WERI-Rb-1 (cell line): ENCODE measurements at regions not wholly inside any gene's neighbourhood (a gene's known extent, or its start where the extent isn't known, plus 50 kb on each side); places are given as distances from the start of the nearest gene placed in this dataset.

Experiments used
- DNase-seq: peaks from one replicate; pipeline ENCODE4 v3.0.0-alpha.2; 2020
- H3K27ac ChIP-seq: fragments of 250-450 bp; sonication (Bioruptor Pico); 2 replicates; pipeline ENCODE4 v1.5.1; 2020; ENCODE audit warnings: mild to moderate bottlenecking, moderate library complexity
- H3K27me3 ChIP-seq: fragments of 250-450 bp; sonication (Bioruptor Pico); 2 replicates; pipeline ENCODE4 v1.5.1; 2021; ENCODE audit warnings: mild to moderate bottlenecking, low read depth, moderate library complexity; ENCODE audit not compliant: insufficient read depth, severe bottlenecking
- H3K36me3 ChIP-seq: fragments of 250-450 bp; sonication (Bioruptor Pico); 2 replicates; pipeline ENCODE4 v1.5.1; 2020; ENCODE audit warnings: mild to moderate bottlenecking, moderate library complexity
- H3K4me3 ChIP-seq: 2 replicates; pipeline ENCODE4 v1.5.1; 2011; ENCODE audit warnings: low read depth, mild to moderate bottlenecking, control low read depth, low read length
- H3K9me3 ChIP-seq: fragments of 250-450 bp; sonication (Bioruptor Pico); 2 replicates; pipeline ENCODE4 v1.5.1; 2021; ENCODE audit warnings: mild to moderate bottlenecking, moderate library complexity; ENCODE audit not compliant: severe bottlenecking
- TF ChIP-seq, protein P1 (sequence below): IDR thresholded peaks from 2 replicates; pipeline ENCODE4 v1.5.1; 2011; ENCODE audit warnings: low read depth, mild to moderate bottlenecking, control low read depth, inconsistent platforms, low read length

DNA sequence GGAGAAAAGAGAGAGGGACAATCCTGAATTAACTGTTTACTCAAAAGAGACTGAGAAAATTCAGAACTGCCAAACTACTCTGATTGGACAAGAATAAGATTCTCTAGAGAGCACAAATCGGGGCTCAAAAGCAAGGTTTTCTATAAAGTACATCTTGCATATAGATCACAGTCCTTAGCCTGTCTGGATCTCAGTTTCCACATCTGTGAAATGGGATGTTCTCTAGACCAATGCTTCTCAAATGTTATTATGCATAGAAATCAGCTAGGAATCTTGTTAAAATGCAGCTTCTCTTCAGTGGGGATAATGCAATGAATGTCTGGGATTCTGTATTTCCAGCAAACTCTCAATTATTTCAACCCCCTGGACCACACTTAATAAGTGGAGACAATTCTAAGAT, 231.6 kb downstream of the ESM1 start:
- H3K27ac ChIP-seq = no peak overlapping the region
- no peaks in the 10 kb centered on the region for H3K36me3 ChIP-seq
- no peak for DNase-seq
- no peaks in the 10 kb centered on the region for H3K27me3 ChIP-seq
- H3K4me3 ChIP-seq = no peak overlapping the region
- TF ChIP-seq, protein P1, sequence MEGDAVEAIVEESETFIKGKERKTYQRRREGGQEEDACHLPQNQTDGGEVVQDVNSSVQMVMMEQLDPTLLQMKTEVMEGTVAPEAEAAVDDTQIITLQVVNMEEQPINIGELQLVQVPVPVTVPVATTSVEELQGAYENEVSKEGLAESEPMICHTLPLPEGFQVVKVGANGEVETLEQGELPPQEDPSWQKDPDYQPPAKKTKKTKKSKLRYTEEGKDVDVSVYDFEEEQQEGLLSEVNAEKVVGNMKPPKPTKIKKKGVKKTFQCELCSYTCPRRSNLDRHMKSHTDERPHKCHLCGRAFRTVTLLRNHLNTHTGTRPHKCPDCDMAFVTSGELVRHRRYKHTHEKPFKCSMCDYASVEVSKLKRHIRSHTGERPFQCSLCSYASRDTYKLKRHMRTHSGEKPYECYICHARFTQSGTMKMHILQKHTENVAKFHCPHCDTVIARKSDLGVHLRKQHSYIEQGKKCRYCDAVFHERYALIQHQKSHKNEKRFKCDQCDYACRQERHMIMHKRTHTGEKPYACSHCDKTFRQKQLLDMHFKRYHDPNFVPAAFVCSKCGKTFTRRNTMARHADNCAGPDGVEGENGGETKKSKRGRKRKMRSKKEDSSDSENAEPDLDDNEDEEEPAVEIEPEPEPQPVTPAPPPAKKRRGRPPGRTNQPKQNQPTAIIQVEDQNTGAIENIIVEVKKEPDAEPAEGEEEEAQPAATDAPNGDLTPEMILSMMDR = no peak
- H3K9me3 ChIP-seq = no peaks in the 10 kb centered on the region

DNA sequence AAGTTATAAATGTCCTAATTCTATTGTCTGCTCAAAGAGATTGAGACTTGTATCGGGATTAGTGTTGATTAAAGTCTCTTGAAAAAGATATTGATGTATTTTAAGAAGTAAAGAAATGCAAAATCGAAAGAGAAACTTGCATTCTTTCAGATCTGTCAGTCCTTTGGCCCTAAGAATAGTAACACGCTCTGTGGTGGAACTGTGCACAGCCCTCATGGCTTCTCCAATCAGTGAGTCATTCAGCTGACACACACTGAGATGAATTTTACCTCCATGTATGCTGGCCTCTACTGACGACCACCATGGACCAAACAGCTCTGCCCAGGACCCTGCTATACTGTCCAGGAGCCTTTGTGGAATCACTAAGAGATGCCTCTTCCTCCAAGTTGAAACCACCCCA, 232.4 kb downstream of the ESM1 start:
- no peaks in the 10 kb centered on the region for H3K36me3 ChIP-seq
- no peak for DNase-seq
- TF ChIP-seq, protein P1 = no peak

DNA sequence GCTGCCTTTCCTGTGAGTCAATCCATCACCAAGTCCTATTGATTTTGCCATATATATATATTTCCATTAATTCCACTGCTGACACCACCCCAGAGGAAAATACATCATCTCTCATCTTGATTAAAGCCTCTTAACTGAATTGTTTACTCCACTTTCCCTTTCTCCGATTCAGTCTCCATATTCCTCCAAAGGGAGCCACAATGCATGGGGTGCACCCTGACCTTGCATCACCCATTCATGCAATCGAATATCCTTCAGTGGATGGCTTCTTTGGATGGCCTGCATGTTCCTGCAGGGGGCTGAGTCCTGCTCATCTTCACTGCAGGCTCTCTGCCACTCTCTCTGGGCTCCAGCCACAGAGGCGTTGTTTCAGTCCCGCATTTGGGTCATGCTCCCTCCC, 231.0 kb downstream of the SNX18 start:
- no peak for DNase-seq
- H3K27me3 ChIP-seq = no peaks in the 10 kb centered on the region
- H3K9me3 ChIP-seq = no peaks in the 10 kb centered on the region
- no peak overlapping the region for H3K4me3 ChIP-seq
- no peaks in the 10 kb centered on the region for H3K36me3 ChIP-seq
- TF ChIP-seq, protein P1 = no peak
- H3K27ac ChIP-seq = no peak overlapping the region

More for the DNA sequence above, 232.4 kb downstream of the ESM1 start:
- no peaks in the 10 kb centered on the region for H3K9me3 ChIP-seq
- no peaks in the 10 kb centered on the region for H3K27me3 ChIP-seq
- no peak overlapping the region for H3K27ac ChIP-seq
- H3K4me3 ChIP-seq = no peak overlapping the region

DNA sequence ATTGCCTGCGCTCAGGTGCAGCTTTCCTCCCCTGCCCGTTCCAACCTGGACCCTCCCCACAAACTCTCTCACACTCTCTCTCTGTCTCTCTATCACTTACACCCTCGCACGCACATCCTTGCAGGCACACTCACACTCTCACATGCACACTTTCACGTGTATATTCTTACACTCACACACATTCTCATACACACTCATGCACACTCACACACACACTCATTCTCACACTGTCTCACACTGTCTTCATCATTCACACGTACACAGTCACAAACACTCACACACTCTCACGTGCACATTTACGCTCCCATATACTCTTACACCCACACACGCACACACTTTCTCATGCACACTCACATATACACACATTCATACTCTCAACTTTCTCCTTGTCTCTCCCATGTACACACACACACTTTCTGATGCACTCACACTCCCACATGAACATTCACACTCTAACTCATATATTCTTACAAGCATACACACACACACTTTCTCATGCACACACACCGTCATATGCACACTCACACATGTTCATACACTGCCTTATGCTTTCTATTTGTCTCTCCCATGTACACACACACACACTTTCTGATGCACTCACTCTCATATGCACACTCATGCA, 229.3 kb downstream of the SNX18 start:
- Histone ChIP-seq H3K36me3 (no peaks in the 10 kb centered on the region), H3K4me3 (no peak overlapping the region), H3K27ac (no peak overlapping the region), H3K27me3 (no peaks in the 10 kb centered on the region), H3K9me3 (no peaks in the 10 kb centered on the region)
- no peak for DNase-seq
- TF ChIP-seq, protein P1 = no peak

DNA sequence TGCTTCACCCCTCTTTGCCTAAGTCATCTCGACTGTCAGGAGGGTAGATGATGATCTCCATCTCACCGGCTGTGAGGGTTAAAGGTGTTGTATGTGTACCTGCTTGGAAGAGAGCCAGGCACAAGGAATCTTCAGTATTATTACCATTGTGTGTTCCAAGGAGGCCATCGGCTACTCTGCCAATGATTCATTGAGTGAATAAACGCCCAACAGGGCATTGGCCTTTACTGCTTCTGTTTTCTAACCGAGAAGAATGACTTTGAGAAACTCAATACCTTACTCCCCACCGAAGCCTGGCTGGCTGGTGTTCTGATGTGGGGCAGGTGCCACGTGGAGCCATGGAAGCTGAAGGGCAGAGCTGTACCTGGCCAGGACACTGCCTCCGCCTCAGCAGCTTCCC, 228.8 kb downstream of the SNX18 start:
- Histone ChIP-seq H3K4me3 (no peak overlapping the region), H3K27ac (no peak overlapping the region), H3K9me3 (no peaks in the 10 kb centered on the region), H3K36me3 (no peaks in the 10 kb centered on the region), H3K27me3 (no peaks in the 10 kb centered on the region)
- TF ChIP-seq, protein P1 = no peak
- DNase-seq = no peak

DNA sequence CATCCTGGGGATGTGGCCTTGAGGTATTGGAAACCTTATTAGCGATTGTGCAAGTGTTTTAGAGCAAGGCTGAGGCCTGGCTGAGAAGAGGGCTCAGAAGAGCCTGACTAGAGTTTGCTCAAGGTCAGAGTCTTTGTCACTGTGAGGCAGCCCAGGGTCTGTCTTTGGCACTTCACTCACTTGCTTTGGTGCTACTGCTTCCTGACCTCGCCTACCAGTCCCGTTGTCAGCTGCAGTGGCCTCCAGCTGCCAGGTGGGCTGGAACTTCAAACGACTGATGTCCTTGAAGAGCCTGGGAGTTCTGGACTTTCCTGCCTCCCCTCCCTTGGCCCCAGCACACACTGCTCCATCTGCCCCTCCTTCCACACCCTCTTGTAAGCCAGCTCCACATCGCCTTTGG, 228.0 kb downstream of the SNX18 start:
- TF ChIP-seq, protein P1 = no peak
- no peak for DNase-seq
- H3K9me3 ChIP-seq = no peaks in the 10 kb centered on the region
- no peak overlapping the region for H3K4me3 ChIP-seq
- no peaks in the 10 kb centered on the region for H3K36me3 ChIP-seq
- H3K27ac ChIP-seq = no peak overlapping the region
- no peaks in the 10 kb centered on the region for H3K27me3 ChIP-seq
